Muscle of leg (tissue), 3 donors: ENCODE measurements at regions not wholly inside any gene's neighbourhood (a gene's known extent, or its start where the extent isn't known, plus 50 kb on each side); places are given as distances from the start of the nearest gene placed in this dataset.

Source experiments
- DNase-seq: peaks from one replicate; pipeline ENCODE4 v3.0.0; 2013
- H3K27ac ChIP-seq: one replicate; pipeline ENCODE4 v1.5.1; 2013; ENCODE audit warnings: mild to moderate bottlenecking, low read length, control low read depth
- H3K27me3 ChIP-seq: one replicate; pipeline ENCODE4 v1.6.1; 2013; ENCODE audit warnings: low read length; ENCODE audit not compliant: control insufficient read depth, insufficient read depth
- H3K36me3 ChIP-seq: one replicate; pipeline ENCODE4 v1.6.1; 2013; ENCODE audit warnings: low read length; ENCODE audit not compliant: control insufficient read depth, insufficient read depth
- H3K4me1 ChIP-seq: one replicate; pipeline ENCODE4 v1.6.1; 2013; ENCODE audit warnings: low read length; ENCODE audit not compliant: control insufficient read depth, insufficient read depth
- H3K4me3 ChIP-seq: one replicate; pipeline ENCODE4 v1.5.1; 2013; ENCODE audit warnings: low read length, control low read depth
- H3K9me3 ChIP-seq: replicated peaks from 2 replicates; pipeline ENCODE4 v1.6.1; 2013; ENCODE audit warnings: low read depth, low read length; ENCODE audit not compliant: control insufficient read depth
- WGBS: methylation state at CpG from one replicate; pipeline ENCODE4 v1.1.5; 2013; ENCODE audit warnings: missing lambda C conversion rate; ENCODE audit not compliant: insufficient coverage; 5-methylcytosine and 5-hydroxymethylcytosine counted together

- H3K4me1 ChIP-seq = peaks cover 12% of the 10 kb centered on the region
- WGBS = 23% methylated on average over 6 of the region's 11 CpGs
- no peaks in the 10 kb centered on the region for H3K27me3 ChIP-seq
- H3K27ac ChIP-seq = peak overlapping the region; percentile 63
- H3K4me3 ChIP-seq = no peak overlapping the region
- H3K9me3 ChIP-seq = no peaks in the 10 kb centered on the region
- peak; percentile 69 for DNase-seq
- H3K36me3 ChIP-seq = no peaks in the 10 kb centered on the region
Observed at GRCh38 chr6:40788661-40789655, 201.8 kb upstream of the LRFN2 start.

- WGBS = 90% methylated on average over 2 of the region's 3 CpGs
- no peak for DNase-seq
- Histone ChIP-seq H3K4me3 (no peak overlapping the region), H3K4me1 (no peaks in the 10 kb centered on the region), H3K9me3 (no peaks in the 10 kb centered on the region), H3K27me3 (no peaks in the 10 kb centered on the region), H3K27ac (no peak overlapping the region), H3K36me3 (no peaks in the 10 kb centered on the region)
Observed at GRCh38 chr6:40782355-40782754, 195.2 kb upstream of the LRFN2 start.

GRCh38 chr6:40780637-40781036 lies 193.5 kb upstream of the LRFN2 start:
- Histone ChIP-seq H3K27me3 (peaks cover 2% of the 10 kb centered on the region), H3K4me3 (no peak overlapping the region), H3K36me3 (no peaks in the 10 kb centered on the region), H3K9me3 (no peaks in the 10 kb centered on the region), H3K4me1 (no peaks in the 10 kb centered on the region), H3K27ac (no peak overlapping the region)
- 80% methylated on average over 2 of the region's 3 CpGs for WGBS
- no peak for DNase-seq

- no peaks in the 10 kb centered on the region for H3K9me3 ChIP-seq
- DNase-seq = no peak
- 67% methylated on average over 1 of the region's 3 CpGs for WGBS
- H3K27ac ChIP-seq = no peak overlapping the region
- no peak overlapping the region for H3K4me3 ChIP-seq
- H3K4me1 ChIP-seq = no peaks in the 10 kb centered on the region
- H3K27me3 ChIP-seq = peaks cover 6% of the 10 kb centered on the region
- no peaks in the 10 kb centered on the region for H3K36me3 ChIP-seq
Observed at GRCh38 chr6:40779409-40779808, 192.2 kb upstream of the LRFN2 start.

- H3K36me3 ChIP-seq = no peaks in the 10 kb centered on the region
- no peaks in the 10 kb centered on the region for H3K4me1 ChIP-seq
- no peak overlapping the region for H3K4me3 ChIP-seq
- peaks cover 6% of the 10 kb centered on the region for H3K27me3 ChIP-seq
- no peak for DNase-seq
- H3K9me3 ChIP-seq = no peaks in the 10 kb centered on the region
- H3K27ac ChIP-seq = no peak overlapping the region
- 56% methylated on average over 1 of the region's 1 CpG for WGBS
Observed at GRCh38 chr6:40778918-40779317, 191.8 kb upstream of the LRFN2 start.

- DNase-seq = no peak
- 92% methylated on average over 3 of the region's 3 CpGs for WGBS
Observed at GRCh38 chr6:40778196-40778595, 191.0 kb upstream of the LRFN2 start.

GRCh38 chr6:40774932-40775331 lies 187.8 kb upstream of the LRFN2 start:
- Histone ChIP-seq H3K9me3 (no peaks in the 10 kb centered on the region), H3K27ac (no peak overlapping the region), H3K4me1 (no peaks in the 10 kb centered on the region), H3K36me3 (no peaks in the 10 kb centered on the region), H3K27me3 (peaks cover 10% of the 10 kb centered on the region), H3K4me3 (no peak overlapping the region)
- no CpG with 5 or more reads among the region's 1 CpG for WGBS
- no peak for DNase-seq

More at GRCh38 chr6:40778196-40778595, 191.0 kb upstream of the LRFN2 start:
- no peak overlapping the region for H3K4me3 ChIP-seq
- H3K36me3 ChIP-seq = no peaks in the 10 kb centered on the region
- H3K4me1 ChIP-seq = no peaks in the 10 kb centered on the region
- no peaks in the 10 kb centered on the region for H3K9me3 ChIP-seq
- H3K27me3 ChIP-seq = peaks cover 10% of the 10 kb centered on the region
- H3K27ac ChIP-seq = no peak overlapping the region

GRCh38 chr6:40770794-40771193 lies 183.6 kb upstream of the LRFN2 start:
- DNase-seq = no peak
- Histone ChIP-seq H3K27ac (no peak overlapping the region), H3K4me1 (peaks cover under 1% of the 10 kb centered on the region), H3K4me3 (no peak overlapping the region), H3K9me3 (no peaks in the 10 kb centered on the region), H3K36me3 (no peaks in the 10 kb centered on the region), H3K27me3 (peaks cover 8% of the 10 kb centered on the region)

- peaks cover 4% of the 10 kb centered on the region for H3K4me1 ChIP-seq
- DNase-seq = peak; percentile 25
- no peak overlapping the region for H3K4me3 ChIP-seq
- no CpG with 5 or more reads among the region's 1 CpG for WGBS
- no peaks in the 10 kb centered on the region for H3K9me3 ChIP-seq
- H3K27me3 ChIP-seq = no peaks in the 10 kb centered on the region
- H3K27ac ChIP-seq = no peak overlapping the region
- H3K36me3 ChIP-seq = no peaks in the 10 kb centered on the region
Observed at GRCh38 chr6:40764726-40765125, 177.6 kb upstream of the LRFN2 start.

GRCh38 chr6:40762981-40763380 lies 175.8 kb upstream of the LRFN2 start:
- peaks cover 3% of the 10 kb centered on the region for H3K27me3 ChIP-seq
- H3K4me3 ChIP-seq = no peak overlapping the region
- no peak overlapping the region for H3K27ac ChIP-seq
- no peak for DNase-seq
- no peaks in the 10 kb centered on the region for H3K36me3 ChIP-seq
- no peaks in the 10 kb centered on the region for H3K9me3 ChIP-seq
- H3K4me1 ChIP-seq = peaks cover 4% of the 10 kb centered on the region
- 76% methylated on average over 5 of the region's 5 CpGs for WGBS
